Putamen (tissue), 1 donor: ENCODE measurements at regions not wholly inside any gene's neighbourhood (a gene's known extent, or its start where the extent isn't known, plus 50 kb on each side); places are given as distances from the start of the nearest gene placed in this dataset.
A peak's percentile ranks its signal among the peaks of the same experiment; 100 is the strongest.
"Not testable (repeated sequence)": the region's sequence is repeated elsewhere in the genome, so short reads cannot be mapped to it uniquely, and the experiment has no call there.

Experiments used
- DNase-seq: peaks from one replicate; pipeline ENCODE4 v3.0.0-alpha.2; 2016; ENCODE audit warnings: low spot score

DNA sequence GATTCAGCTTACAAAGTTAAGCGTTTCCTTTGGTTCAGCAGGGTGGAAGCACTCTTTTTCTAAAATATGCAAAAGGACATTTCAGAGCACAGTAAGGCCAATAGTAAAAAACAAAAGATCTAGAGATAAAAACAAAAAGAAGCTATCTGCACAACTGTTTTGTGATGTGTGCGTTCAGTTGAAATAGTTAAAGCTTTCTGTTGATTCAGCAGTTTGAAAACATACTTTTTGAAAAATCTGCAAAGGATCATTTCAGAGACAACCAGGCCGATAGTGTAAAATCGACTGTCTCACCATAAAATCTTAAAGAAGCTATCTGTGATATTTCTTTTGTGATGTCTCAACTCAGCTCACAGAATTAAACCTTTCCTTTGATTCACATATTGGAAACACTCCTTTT is 300.0 kb upstream of the ALG10B start:
- no peak for DNase-seq

DNA sequence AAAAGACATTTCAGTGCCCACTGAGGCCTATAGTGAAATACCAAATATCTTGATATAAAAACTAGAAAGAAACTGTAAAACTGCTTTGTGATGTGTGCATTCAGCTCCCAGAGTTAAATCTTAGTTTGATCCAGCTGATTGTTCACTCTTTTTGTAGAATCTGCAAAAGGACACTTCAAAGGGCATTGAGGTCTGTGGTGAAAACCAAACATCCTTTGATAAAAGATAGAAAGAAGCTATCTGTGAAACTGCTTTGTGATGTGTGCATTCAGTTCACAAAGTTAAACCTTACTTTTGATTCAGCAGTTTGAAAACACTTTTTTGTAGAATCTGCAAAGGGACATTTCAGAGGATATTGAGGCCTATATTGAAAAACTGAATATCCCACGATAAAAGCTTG is 290.7 kb upstream of the ALG10B start:
- DNase-seq, result no peak

DNA sequence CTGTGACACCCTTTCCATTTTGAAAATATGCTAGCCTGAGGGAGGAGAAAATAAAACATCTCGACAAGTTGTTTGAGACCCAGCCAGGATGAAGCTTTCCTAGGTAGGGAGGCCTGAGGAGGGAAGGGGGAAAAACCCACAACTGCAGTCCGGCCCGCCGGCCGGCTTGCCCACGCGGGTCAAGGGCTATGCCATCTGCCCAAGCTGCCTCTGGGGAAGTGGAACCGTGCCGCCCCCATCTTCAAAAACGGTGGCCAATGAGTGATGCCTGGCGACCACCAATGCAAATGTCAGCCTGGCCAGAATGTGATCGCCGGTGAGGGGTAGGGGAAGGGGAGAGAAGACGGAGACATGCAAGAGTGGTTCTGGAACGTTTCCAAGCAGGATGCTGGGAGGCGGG is 263.5 kb upstream of the ALG10B start:
- DNase-seq, result no peak

- DNase-seq, result no peak
These were observed 262.7 kb upstream of the ALG10B start for GRCh38 chr12:38053655-38054464.

- no peak for DNase-seq
These were observed 259.6 kb upstream of the ALG10B start for GRCh38 chr12:38056701-38057689.

- no peak for DNase-seq
These were observed 216.9 kb upstream of the ALG10B start for GRCh38 chr12:38099686-38100085.

GRCh38 chr12:38101753-38102152 is 214.8 kb upstream of the ALG10B start:
- no peak for DNase-seq

GRCh38 chr12:38102197-38102596 is 214.4 kb upstream of the ALG10B start:
- DNase-seq, result no peak

GRCh38 chr12:38110026-38110699 is 206.4 kb upstream of the ALG10B start:
- no peak for DNase-seq

DNA sequence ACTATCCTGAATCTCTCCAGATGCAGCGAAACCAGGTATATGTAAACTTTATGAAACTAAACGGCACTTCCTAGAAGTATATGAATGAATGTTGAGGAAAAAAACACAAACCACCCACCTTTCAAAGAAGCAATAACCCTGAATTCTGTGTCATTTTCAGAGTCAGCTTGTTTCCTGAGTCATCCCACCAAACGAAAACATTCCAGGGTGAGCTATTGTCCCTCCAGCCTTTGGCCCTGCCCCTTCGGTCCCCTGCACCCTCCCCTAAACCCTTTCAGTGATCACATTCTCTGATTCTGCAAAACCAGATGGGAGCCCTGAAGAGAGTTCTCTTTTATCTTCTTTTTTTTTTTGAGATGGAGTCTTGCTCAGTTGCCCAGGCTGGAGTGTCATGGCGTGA is 202.6 kb upstream of the ALG10B start:
- no peak for DNase-seq

DNA sequence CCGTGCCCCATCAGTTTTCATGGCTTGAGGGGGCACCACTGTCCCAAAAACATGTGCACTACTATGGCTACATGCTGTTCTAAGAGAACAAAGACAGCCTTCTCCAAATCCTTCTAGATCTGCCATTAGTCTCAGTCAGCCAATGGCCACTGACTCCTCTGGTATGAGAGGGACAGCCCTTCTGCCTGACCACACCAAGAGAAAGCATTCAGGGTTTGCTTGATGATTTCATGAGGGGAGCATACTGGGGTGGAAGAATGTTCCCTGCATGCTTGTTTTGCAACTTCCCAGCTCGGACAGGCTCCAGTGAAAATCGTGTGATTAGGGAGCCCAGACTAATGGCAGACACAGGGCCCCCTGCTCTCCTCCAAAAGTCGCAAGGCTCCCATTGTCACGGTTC is 199.6 kb upstream of the ALG10B start:
- no peak for DNase-seq

DNA sequence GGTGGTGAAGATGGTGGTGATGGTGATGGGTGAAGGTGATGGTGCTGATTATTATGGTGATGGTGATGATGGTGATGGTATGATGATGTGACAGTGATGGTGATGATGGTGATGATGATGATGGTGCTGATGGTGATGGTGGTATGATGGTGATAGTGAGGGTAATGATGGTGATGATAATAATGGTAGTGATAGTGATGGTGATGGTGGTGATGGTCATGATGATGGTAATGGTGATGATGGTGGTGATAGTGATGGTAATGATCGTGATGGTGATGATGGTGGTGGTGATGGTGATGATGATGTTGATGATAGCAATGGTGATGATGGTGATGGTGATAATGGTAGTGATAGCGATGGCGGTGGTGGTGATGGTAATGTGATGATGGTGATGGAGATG is 197.9 kb upstream of the ALG10B start:
- DNase-seq, result no peak

DNA sequence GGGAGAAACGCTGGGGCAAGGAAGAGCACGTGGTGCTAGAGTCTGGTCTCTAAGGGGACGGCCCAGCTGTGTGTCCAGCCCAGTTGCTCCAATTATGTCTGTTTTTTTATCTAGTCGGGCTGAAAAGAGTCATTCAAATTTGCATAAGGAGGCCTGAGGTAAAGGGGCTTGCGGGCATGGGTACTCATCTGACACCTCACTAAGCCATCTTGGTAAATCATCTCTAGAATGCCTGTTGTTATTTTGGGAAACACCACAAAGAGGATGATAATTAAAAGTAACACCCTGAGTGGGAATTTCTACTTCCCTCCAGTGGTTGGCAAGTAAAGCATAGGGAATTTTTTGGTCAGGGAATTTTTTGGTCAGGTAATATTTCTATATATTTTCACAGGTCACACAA is 196.1 kb upstream of the ALG10B start:
- no peak for DNase-seq

GRCh38 chr12:38123028-38123427 is 193.5 kb upstream of the ALG10B start:
- not testable (repeated sequence) for DNase-seq

DNA sequence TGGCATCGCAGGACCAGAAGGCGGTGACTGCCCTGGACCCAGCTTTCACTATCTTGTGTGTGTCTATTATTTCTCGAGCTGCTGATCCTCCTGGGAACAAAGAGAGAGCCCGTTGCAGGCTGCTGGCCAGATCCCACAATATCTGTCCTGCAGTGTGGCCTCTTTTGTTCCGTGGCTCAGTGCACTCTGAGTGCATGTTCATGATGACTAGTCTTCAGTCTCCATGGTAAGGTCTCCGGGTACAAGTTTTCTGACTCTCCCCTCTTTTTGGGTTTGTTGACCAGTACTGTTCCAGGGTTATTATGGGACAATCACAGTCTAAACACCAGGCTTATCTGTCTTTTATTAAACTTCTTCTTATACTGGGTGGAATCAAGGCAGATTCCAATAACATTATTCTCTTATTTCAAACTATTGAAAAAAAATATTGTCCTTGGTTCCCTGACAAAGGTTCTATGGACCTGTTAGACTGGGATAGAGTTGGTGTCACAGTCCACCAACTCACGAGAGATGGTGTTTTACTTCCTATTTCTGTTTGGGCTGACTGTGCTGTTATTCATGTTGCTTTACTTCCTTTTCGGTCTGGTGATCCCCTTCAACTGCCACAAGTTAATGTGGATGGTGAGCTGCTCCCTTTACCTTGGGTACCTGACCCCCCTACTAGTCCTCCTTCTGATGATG is 192.9 kb upstream of the ALG10B start:
- DNase-seq, result no peak

- no peak for DNase-seq
These were observed 192.1 kb upstream of the ALG10B start for GRCh38 chr12:38124247-38125012.

DNA sequence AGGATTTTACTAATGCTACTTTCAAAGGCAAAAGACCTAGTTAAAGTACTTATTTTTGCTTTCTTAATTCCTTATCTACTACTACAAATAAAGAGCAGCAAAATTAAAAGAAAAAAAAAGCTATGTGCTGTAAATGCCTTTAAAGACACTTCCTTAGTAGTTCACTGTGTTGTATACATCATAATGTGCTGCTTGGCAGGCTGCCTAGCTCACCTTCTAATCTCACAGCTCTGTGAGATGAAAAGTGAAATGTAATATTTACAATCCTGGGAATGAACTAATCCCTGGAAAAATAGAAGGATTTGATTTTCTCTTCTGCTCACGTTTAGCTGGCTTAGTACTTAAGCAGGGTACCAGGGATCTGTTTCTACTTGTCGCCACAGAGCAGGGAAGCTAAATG is 184.4 kb upstream of the ALG10B start:
- DNase-seq, result no peak

- DNase-seq, result no peak
These were observed 179.3 kb upstream of the ALG10B start for GRCh38 chr12:38137287-38137686.

DNA sequence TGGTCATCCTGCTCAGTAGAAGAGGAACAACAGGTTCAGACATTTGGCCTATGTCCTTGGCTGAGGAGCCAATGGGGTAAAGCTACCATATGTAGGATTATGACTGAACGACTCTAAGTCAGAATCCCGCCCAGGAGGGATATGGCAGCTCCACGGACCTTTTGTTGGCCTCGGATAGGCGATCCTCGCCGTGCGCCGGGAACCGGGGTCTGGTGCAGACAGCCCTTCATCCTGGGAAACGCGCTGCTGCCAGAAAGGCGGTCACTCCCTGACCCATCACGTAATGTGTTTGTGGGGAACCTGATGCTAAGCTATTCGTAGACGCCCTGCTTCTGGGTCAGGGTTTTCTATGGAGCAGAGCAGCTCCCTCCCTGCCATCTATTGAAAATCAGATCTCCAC is 178.9 kb upstream of the ALG10B start:
- no peak for DNase-seq

DNA sequence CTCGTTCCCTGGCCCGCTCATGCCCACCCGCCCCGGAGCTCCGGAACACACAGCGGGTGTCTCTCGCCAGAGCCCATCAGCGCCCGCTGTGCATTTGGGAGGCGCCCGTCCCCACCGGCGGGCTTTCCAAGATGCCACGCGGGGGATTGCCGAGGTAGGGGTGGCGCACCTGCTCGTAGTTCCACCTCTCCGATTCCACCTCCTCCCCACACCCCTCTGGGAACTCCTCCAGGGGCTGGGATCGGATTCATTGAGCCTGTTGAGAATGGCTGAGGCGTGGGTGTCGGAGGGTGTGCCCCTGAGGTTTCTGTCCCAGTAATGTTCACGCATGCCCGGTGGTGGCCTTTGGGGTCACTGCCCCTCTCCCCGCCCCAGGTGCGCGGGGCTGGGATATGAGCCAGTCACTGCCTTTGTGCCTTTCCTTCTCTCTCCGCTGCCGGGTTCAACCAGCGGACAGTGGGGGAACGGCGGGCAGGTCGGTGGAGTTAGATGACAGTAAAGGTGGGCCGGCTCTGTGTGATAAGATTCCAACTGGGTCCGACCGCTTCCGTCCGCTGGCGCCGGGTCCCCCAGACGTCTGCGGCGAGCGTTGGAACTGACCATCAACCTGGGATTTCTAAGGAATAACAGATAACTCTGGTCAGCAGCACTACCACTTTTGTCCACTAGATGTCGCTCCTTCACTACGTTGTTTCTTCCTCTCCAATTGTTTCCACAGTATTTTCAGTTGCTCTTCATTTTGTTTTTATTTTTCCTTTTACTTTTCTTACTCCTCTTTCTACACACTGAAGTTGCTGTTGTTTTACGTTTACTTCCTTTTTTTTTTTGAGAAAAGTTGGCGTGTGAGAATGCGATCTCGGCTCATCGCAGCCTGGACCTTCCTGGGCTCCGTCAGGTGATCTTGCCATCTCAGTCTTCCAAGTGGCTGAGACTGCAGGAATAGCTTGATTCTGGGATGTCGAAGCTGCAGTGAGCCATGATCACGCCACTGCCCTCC is 178.1 kb upstream of the ALG10B start:
- DNase-seq, result peak; percentile 63
